Ovary (tissue), 7 donors: ENCODE measurements at regions not wholly inside any gene's neighbourhood (a gene's known extent, or its start where the extent isn't known, plus 50 kb on each side); places are given as distances from the start of the nearest gene placed in this dataset.
"Not testable (repeated sequence)": the region's sequence is repeated elsewhere in the genome, so short reads cannot be mapped to it uniquely, and the experiment has no call there.

Source experiments
- DNase-seq, 5 donors: peaks; one replicate each; pipeline ENCODE4 v3.0.0-alpha.2; 2019 to 2020
- H3K27ac ChIP-seq, 2 donors: fragments of 200-600 bp; one replicate each; pipeline versions ENCODE4 v1.5.1 to v1.8.0; 2019 to 2022
- H3K27me3 ChIP-seq: fragments of 200-600 bp; one replicate; pipeline ENCODE4 v1.8.0; 2022
- H3K36me3 ChIP-seq: fragments of 200-600 bp; sonication (generic); one replicate; pipeline ENCODE4 v1.5.1; 2019
- H3K4me1 ChIP-seq: one replicate; pipeline ENCODE4 v1.8.1; 2013; ENCODE audit warnings: mild to moderate bottlenecking, moderate library complexity; ENCODE audit not compliant: insufficient read depth
- H3K4me3 ChIP-seq: fragments of 200-600 bp; sonication (generic); one replicate; pipeline ENCODE4 v1.5.1; 2017
- H3K9me3 ChIP-seq, 2 donors: fragments of 200-600 bp in 1 of 2; sonication (generic) in 1 of 2; one replicate each; pipeline versions ENCODE4 v1.5.1 to v1.8.1; 2013 to 2019; ENCODE audit warnings: mild to moderate bottlenecking in 1 of 2, moderate library complexity in 1 of 2
- EP300 ChIP-seq: sonication (generic); formaldehyde crosslinking; IDR thresholded peaks from one replicate; pipeline ENCODE4 v1.6.1; 2017; ENCODE audit warnings: antibody characterized with exemption
- POLR2A ChIP-seq: fragments of 450-650 bp; IDR thresholded peaks from one replicate; pipeline ENCODE4 v1.6.1; 2017; ENCODE audit warnings: antibody characterized with exemption, mild to moderate bottlenecking, moderate library complexity
- whole genome bisulfite sequencing, 3 donors: extraction: QIAGEN DNeasy Blood & Tissue Kit in 1 of 3; methylation state at CpG; one replicate each; pipeline versions ENCODE4 v1.1.5 to v1.1.7; 2013 to 2017; 5-methylcytosine and 5-hydroxymethylcytosine counted together
- intact Hi-C, 4 donors: fragments of 100-400 bp; cut with DNase I; formaldehyde crosslinking; loops; one replicate each; pipeline versions ENCODE4 v1.11.0 to v1.15.1; 2022 to 2023
- TF ChIP-seq, protein P1 (sequence below), 3 donors: fragments of 450-650 bp in 2 of 3; fragments of 200-600 bp in 1 of 3; IDR thresholded peaks; one replicate each; pipeline versions ENCODE4 v1.5.1 to v1.8.0; 2016 to 2022; ENCODE audit warnings: antibody characterized with exemption in 3 of 3, mild to moderate bottlenecking in 1 of 3
- donor health status: DM: no; HTN: no; CAD: no; lungs with moderate emphysema.
- donor health status: DM: no; HTN: no; CAD: no.
- donor health status: Bipolar disorder and iron deficiency.
- donor health status: DM: no; HTN: no; CAD: no.
- donor health status: DM: yes; HTN: yes; CAD: no.

- H3K27ac ChIP-seq: no peak overlapping the region
- no peak for DNase-seq
- no peak overlapping the region for H3K4me3 ChIP-seq
- H3K9me3 ChIP-seq: no peaks in the 10 kb centered on the region
- H3K36me3 ChIP-seq: no peaks in the 10 kb centered on the region
- 85 to 95% (median 92%) methylated on average over 1 of the region's 1 CpG for WGBS, 3 donors
- no peaks in the 10 kb centered on the region for H3K27me3 ChIP-seq
- H3K4me1 ChIP-seq: no peaks in the 10 kb centered on the region
- intact Hi-C loops: no loop called here
- TF ChIP-seq, protein P1, sequence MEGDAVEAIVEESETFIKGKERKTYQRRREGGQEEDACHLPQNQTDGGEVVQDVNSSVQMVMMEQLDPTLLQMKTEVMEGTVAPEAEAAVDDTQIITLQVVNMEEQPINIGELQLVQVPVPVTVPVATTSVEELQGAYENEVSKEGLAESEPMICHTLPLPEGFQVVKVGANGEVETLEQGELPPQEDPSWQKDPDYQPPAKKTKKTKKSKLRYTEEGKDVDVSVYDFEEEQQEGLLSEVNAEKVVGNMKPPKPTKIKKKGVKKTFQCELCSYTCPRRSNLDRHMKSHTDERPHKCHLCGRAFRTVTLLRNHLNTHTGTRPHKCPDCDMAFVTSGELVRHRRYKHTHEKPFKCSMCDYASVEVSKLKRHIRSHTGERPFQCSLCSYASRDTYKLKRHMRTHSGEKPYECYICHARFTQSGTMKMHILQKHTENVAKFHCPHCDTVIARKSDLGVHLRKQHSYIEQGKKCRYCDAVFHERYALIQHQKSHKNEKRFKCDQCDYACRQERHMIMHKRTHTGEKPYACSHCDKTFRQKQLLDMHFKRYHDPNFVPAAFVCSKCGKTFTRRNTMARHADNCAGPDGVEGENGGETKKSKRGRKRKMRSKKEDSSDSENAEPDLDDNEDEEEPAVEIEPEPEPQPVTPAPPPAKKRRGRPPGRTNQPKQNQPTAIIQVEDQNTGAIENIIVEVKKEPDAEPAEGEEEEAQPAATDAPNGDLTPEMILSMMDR (IDR thresholded peaks at IDR 0.05): no peak
- no peak for TF ChIP-seq POLR2A
- no peak for TF ChIP-seq EP300
Observed at GRCh38 chr5:106047341-106047740, 1623.4 kb downstream of the EFNA5 start.

DNA sequence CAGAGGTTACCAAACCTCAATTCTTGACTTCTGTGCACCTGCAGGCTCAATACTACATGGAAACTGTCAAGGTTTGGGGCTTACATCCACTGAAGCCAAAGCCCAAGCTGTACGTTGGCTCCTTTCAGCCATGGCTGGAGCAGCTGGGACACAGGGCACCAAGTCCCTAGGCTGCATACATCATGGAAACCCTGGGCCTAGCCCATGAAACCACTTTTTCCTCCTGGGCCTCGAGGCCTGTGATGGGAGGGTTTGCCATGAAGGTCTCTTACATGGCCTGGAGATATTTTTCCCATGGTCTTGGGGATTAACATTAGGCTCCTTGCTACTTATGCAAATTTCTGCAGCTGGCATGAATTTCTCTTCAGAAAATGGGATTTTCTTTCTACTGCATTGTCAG lies 1638.7 kb downstream of the EFNA5 start:
- H3K4me1 ChIP-seq, intact Hi-C loops: not testable (repeated sequence)
- 83 to 92% (median 84%) methylated on average over 2 of the region's 2 CpGs for WGBS, 3 donors

GRCh38 chr5:106028314-106028713 lies 1642.4 kb downstream of the EFNA5 start:
- no peak overlapping the region for H3K27ac ChIP-seq
- no peaks in the 10 kb centered on the region for H3K9me3 ChIP-seq
- intact Hi-C loops: no loop called here
- H3K4me3 ChIP-seq: no peak overlapping the region
- 66% methylated on average over 3 of the region's 3 CpGs for WGBS, 3 donors
- H3K4me1 ChIP-seq: no peaks in the 10 kb centered on the region
- H3K27me3 ChIP-seq: no peaks in the 10 kb centered on the region
- TF ChIP-seq EP300: no peak
- TF ChIP-seq, protein P1 (IDR thresholded peaks at IDR 0.05): no peak
- no peak for TF ChIP-seq POLR2A
- H3K36me3 ChIP-seq: no peaks in the 10 kb centered on the region
- no peak for DNase-seq

More for the DNA sequence above, 1638.7 kb downstream of the EFNA5 start:
- H3K9me3 ChIP-seq, H3K27ac ChIP-seq, H3K4me3 ChIP-seq, DNase-seq, H3K36me3 ChIP-seq, H3K27me3 ChIP-seq: not testable (repeated sequence)

DNA sequence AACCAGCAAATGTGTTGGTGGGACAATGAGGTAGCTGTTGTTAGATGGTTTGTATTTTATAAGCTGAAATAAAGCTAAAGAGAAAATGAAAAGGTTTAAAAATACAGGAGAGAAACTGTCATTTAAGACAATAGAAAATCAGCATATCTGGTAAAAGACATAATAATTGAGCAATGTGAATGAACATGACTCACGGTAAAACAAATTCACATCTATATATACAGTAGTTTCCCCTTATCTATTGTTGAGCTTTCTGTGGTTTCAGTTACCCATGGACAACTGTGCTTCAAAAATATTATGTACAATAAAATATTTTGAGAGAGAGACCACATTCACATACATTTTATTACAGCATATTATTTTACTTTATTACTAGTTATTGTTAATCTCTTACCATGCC lies 1649.8 kb downstream of the EFNA5 start:
- no peak for TF ChIP-seq EP300
- no peak for TF ChIP-seq POLR2A
- TF ChIP-seq, protein P1 (IDR thresholded peaks at IDR 0.05): no peak
- Histone ChIP-seq H3K9me3 (no peaks in the 10 kb centered on the region), H3K27ac (no peak overlapping the region), H3K4me1 (no peaks in the 10 kb centered on the region), H3K27me3 (no peaks in the 10 kb centered on the region), H3K36me3 (no peaks in the 10 kb centered on the region), H3K4me3 (no peak overlapping the region)
- DNase-seq: no peak
- 63 to 78% (median 70%) methylated on average over 1 of the region's 1 CpG for WGBS, 3 donors
- intact Hi-C loops: no loop called here

- TF ChIP-seq POLR2A: no peak
- no peak for TF ChIP-seq EP300
- TF ChIP-seq, protein P1 (IDR thresholded peaks at IDR 0.05): no peak
- H3K9me3 ChIP-seq: no peaks in the 10 kb centered on the region
- no peaks in the 10 kb centered on the region for H3K27me3 ChIP-seq
- no peaks in the 10 kb centered on the region for H3K4me1 ChIP-seq
- no peak overlapping the region for H3K4me3 ChIP-seq
- DNase-seq: no peak
- no peaks in the 10 kb centered on the region for H3K36me3 ChIP-seq
- H3K27ac ChIP-seq: no peak overlapping the region
- intact Hi-C loops: no loop called here
Observed at GRCh38 chr5:106019261-106019660, 1651.5 kb downstream of the EFNA5 start.
